Fibroblast of lung (primary cell): ENCODE measurements at regions not wholly inside any gene's neighbourhood (a gene's known extent, or its start where the extent isn't known, plus 50 kb on each side); places are given as distances from the start of the nearest gene placed in this dataset.

Experiments used
- CTCF ChIP-seq, 2 donors: IDR thresholded peaks in 1 of 2; conservative IDR thresholded peaks in 1 of 2; 1 replicate in 1 of 2; 2 replicates in 1 of 2; pipeline ENCODE4 v1.5.1; 2011 to 2012; ENCODE audit warnings: low read length in 2 of 2, control low read depth in 1 of 2, inconsistent platforms in 1 of 2, low read depth in 1 of 2, mild to moderate bottlenecking in 1 of 2
- EZH2 ChIP-seq: IDR thresholded peaks from 2 replicates; pipeline ENCODE4 v1.5.1; 2012; ENCODE audit warnings: low read length, control low read depth, mild to moderate bottlenecking; ENCODE audit errors: missing control alignments

- TF ChIP-seq CTCF (conservative IDR thresholded peaks at IDR 0.05 in 1 of 2, IDR thresholded peaks at IDR 0.05 in 1 of 2; ENCODE audit: low read depth in 1 of 2, low read length in 2 of 2): no peak
- TF ChIP-seq EZH2: no peak
Measured at GRCh38 chr6:8973395-8973794, 538.0 kb upstream of the SLC35B3 start.
